GM18517 (cell line): ENCODE measurements at regions not wholly inside any gene's neighbourhood (a gene's known extent, or its start where the extent isn't known, plus 50 kb on each side); places are given as distances from the start of the nearest gene placed in this dataset.

Experiments used
- ATAC-seq: cut with Tn5 transposase; IDR thresholded peaks from one replicate; pipeline ENCODE4 v1.9.1; 2021; ENCODE audit warnings: mild to moderate bottlenecking, moderate library complexity; ENCODE audit not compliant: unreplicated experiment

GRCh38 chr14:101473045-101473729 is 88.1 kb upstream of the DIO3 start:
- no peak for ATAC-seq

- no peak for ATAC-seq
These were observed 87.3 kb upstream of the DIO3 start for GRCh38 chr14:101473795-101474562.

- ATAC-seq = no peak
These were observed 86.5 kb upstream of the DIO3 start for GRCh38 chr14:101474563-101475455.

GRCh38 chr14:101475456-101476257 is 85.6 kb upstream of the DIO3 start:
- ATAC-seq = no peak

GRCh38 chr14:101476258-101476915 is 84.9 kb upstream of the DIO3 start:
- no peak for ATAC-seq

GRCh38 chr14:101476916-101477553 is 84.3 kb upstream of the DIO3 start:
- no peak for ATAC-seq

- ATAC-seq = no peak
These were observed 83.6 kb upstream of the DIO3 start for GRCh38 chr14:101477648-101478047.

GRCh38 chr14:101478096-101478495 is 83.2 kb upstream of the DIO3 start:
- no peak for ATAC-seq

GRCh38 chr14:101478796-101479410 is 82.4 kb upstream of the DIO3 start:
- no peak for ATAC-seq

GRCh38 chr14:101480022-101480746 is 81.1 kb upstream of the DIO3 start:
- ATAC-seq = no peak

- no peak for ATAC-seq
These were observed 80.4 kb upstream of the DIO3 start for GRCh38 chr14:101480747-101481530.

GRCh38 chr14:101481557-101481956 is 79.7 kb upstream of the DIO3 start:
- ATAC-seq = no peak

GRCh38 chr14:101482066-101482465 is 79.2 kb upstream of the DIO3 start:
- no peak for ATAC-seq

- ATAC-seq = no peak
These were observed 77.5 kb upstream of the DIO3 start for GRCh38 chr14:101483829-101484228.

GRCh38 chr14:101489092-101489760 is 72.1 kb upstream of the DIO3 start:
- no peak for ATAC-seq

GRCh38 chr14:101490771-101491170 is 70.5 kb upstream of the DIO3 start:
- ATAC-seq = no peak

GRCh38 chr14:101491841-101492240 is 69.5 kb upstream of the DIO3 start:
- no peak for ATAC-seq
